Activated T-cell treated with anti-CD3 and anti-CD28 coated beads, Interleukin-2, amount 50 U/mL, for 4 hours (primary cell): ENCODE measurements at regions not wholly inside any gene's neighbourhood (a gene's known extent, or its start where the extent isn't known, plus 50 kb on each side); places are given as distances from the start of the nearest gene placed in this dataset.

Experiments used
- ATAC-seq, 2 donors: fragments of 200-7000 bp; cut with Tn5 transposase; one replicate each; pipeline ENCODE4 v1.10.0; 2021
- DNase-seq: peaks from one replicate; pipeline ENCODE4 v3.0.0-alpha.2; 2020
- H3K27me3 Mint-ChIP-seq: one replicate; pipeline ENCODE4 v1.8.0; 2021; ENCODE audit warnings: low read depth, mixed read lengths
- H3K36me3 Mint-ChIP-seq: one replicate; pipeline ENCODE4 v1.8.0; 2022; ENCODE audit warnings: mixed read lengths; ENCODE audit not compliant: insufficient read depth
- H3K4me1 Mint-ChIP-seq: one replicate; pipeline ENCODE4 v1.8.0; 2021; ENCODE audit warnings: low read depth, mixed read lengths
- H3K4me3 Mint-ChIP-seq: one replicate; pipeline ENCODE4 v1.8.0; 2021; ENCODE audit warnings: mild to moderate bottlenecking, moderate library complexity, mixed read lengths
- H3K9me3 Mint-ChIP-seq: one replicate; pipeline ENCODE4 v1.8.0; 2021; ENCODE audit warnings: mixed read lengths

DNA sequence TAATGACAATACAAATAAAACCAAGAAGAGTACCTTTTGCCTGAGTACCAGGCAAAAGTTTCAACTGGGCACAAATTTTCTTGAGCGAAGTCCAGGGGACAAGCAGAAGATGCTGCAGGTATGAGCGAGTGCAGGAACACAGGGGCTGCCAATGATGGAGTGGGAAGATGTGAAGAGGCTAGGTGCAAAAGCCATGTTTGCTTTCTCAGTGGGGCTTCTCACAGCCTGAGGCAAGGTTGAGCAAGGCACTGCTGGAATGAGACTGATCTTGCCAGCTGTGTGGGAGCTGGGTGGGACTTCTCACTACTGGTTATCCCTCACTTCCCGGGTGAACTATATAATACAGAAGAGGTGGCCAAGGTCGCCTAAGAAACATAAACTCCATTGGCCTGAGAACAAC, 1200.7 kb downstream of the SLITRK1 start:
- no peak for DNase-seq
- Mint-ChIP-seq H3K9me3 (no peaks in the 10 kb centered on the region), H3K36me3 (no peaks in the 10 kb centered on the region)

DNA sequence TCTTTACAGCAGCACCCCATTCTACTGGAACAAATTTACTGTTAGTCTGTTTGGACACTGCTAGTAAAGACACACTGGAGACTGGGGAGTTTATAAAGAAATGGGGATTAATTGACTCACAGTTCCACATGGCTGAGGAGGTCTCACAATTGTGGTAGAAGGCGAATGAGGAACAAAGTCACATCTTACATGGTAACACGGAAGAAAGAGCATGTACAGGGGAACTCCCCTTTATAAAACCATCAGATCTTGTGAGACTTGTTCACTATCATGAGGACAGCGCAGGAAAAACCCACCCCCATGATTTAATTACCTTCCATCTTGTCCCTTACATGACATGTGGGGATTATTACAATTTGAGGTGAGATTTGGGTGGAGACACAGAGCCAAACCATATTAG, 1204.2 kb downstream of the SLITRK1 start:
- ATAC-seq (no peak), DNase-seq (no peak)
- Mint-ChIP-seq H3K4me3 (no peak overlapping the region), H3K9me3 (no peaks in the 10 kb centered on the region), H3K27me3 (no peaks in the 10 kb centered on the region), H3K4me1 (no peaks in the 10 kb centered on the region), H3K36me3 (no peaks in the 10 kb centered on the region)

More for the DNA sequence above, 1200.7 kb downstream of the SLITRK1 start:
- H3K4me3 Mint-ChIP-seq: no peak overlapping the region
- no peak for ATAC-seq
- no peaks in the 10 kb centered on the region for H3K4me1 Mint-ChIP-seq
- no peaks in the 10 kb centered on the region for H3K27me3 Mint-ChIP-seq

- ATAC-seq (no peak), DNase-seq (no peak)
- Mint-ChIP-seq H3K4me3 (no peak overlapping the region), H3K27me3 (no peaks in the 10 kb centered on the region), H3K4me1 (no peaks in the 10 kb centered on the region), H3K9me3 (no peaks in the 10 kb centered on the region), H3K36me3 (no peaks in the 10 kb centered on the region)
Measured at GRCh38 chr13:82675024-82675423, 1207.2 kb downstream of the SLITRK1 start.

DNA sequence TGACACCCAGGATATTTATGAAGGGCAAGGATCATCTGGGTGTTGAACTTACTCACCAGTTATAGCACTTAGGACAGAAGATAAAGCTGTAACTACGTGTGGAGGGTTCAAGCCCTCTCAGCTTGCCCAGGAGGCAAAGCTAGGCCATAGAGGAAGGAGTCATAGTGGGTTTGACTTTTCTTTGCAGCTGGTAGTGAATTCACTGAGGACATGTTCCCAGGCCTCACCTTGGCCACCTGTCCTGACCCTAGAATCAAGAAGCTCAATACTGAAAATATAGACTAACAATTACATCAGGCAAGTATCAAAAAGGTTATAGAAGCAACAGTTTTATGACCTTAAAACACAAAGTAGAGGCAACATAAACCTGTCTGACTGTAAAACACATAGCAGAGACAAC, 1207.7 kb downstream of the SLITRK1 start:
- ATAC-seq (no peak), DNase-seq (no peak)
- Mint-ChIP-seq H3K4me1 (no peaks in the 10 kb centered on the region), H3K27me3 (no peaks in the 10 kb centered on the region), H3K4me3 (no peak overlapping the region), H3K36me3 (no peaks in the 10 kb centered on the region), H3K9me3 (no peaks in the 10 kb centered on the region)

DNA sequence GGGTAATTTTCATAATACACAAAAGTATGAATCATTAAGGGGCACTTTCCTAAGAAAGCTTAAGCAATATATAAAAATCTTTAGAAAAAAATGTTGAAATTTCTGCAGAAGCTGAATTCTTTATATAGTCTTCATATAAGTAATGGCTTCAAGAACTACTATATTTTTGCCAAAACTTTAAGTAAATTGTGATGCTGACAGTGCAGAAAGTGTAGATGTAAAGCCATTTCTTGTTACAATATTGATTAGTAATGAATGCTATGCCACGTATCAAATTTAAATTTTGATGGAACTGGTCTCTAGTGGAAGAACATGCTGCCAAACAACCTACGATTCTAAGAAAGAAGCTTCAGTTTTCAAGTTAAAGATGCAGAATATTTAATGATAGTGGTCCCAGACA, 1210.0 kb downstream of the SLITRK1 start:
- no peak for DNase-seq
- Mint-ChIP-seq H3K36me3 (no peaks in the 10 kb centered on the region), H3K9me3 (peaks cover 6% of the 10 kb centered on the region), H3K4me1 (no peaks in the 10 kb centered on the region), H3K4me3 (no peak overlapping the region), H3K27me3 (no peaks in the 10 kb centered on the region)
- no peak for ATAC-seq

- Mint-ChIP-seq H3K9me3 (peaks cover 6% of the 10 kb centered on the region), H3K27me3 (no peaks in the 10 kb centered on the region), H3K4me3 (no peak overlapping the region), H3K36me3 (no peaks in the 10 kb centered on the region), H3K4me1 (no peaks in the 10 kb centered on the region)
- DNase-seq: no peak
- ATAC-seq: no peak
Measured at GRCh38 chr13:82664183-82664582, 1218.1 kb downstream of the SLITRK1 start.

- ATAC-seq: no peak
- peaks cover under 1% of the 10 kb centered on the region for H3K9me3 Mint-ChIP-seq
- H3K27me3 Mint-ChIP-seq: no peaks in the 10 kb centered on the region
- DNase-seq: no peak
- no peaks in the 10 kb centered on the region for H3K4me1 Mint-ChIP-seq
- H3K4me3 Mint-ChIP-seq: no peak overlapping the region
- no peaks in the 10 kb centered on the region for H3K36me3 Mint-ChIP-seq
Measured at GRCh38 chr13:82661126-82661525, 1221.1 kb downstream of the SLITRK1 start.

DNA sequence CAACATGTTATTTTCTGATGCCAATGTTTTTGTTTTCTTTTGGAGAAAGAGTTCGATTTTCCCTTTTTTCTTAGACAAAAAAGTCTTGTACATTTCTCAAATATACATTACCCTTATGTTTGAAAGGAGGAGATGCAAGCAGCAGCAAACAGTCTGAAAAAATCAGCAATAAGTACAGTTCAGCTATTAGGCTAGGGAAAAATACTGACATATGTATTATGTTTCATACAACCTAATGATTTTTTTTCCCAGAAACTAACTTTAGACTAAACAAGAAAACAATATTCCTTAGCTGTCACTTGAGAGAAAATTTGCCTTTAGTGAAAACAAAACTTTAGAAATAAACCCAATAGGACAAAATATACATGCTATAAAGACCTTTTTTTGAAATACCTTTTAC, 1223.5 kb downstream of the SLITRK1 start:
- no peaks in the 10 kb centered on the region for H3K36me3 Mint-ChIP-seq
- H3K4me3 Mint-ChIP-seq: no peak overlapping the region
- no peak for DNase-seq
- peaks cover 3% of the 10 kb centered on the region for H3K9me3 Mint-ChIP-seq
- no peaks in the 10 kb centered on the region for H3K4me1 Mint-ChIP-seq
- H3K27me3 Mint-ChIP-seq: no peaks in the 10 kb centered on the region
- no peak for ATAC-seq

- ATAC-seq (no peak), DNase-seq (no peak)
- no peaks in the 10 kb centered on the region for H3K27me3 Mint-ChIP-seq
- H3K36me3 Mint-ChIP-seq: no peaks in the 10 kb centered on the region
- H3K4me3 Mint-ChIP-seq: no peak overlapping the region
- no peaks in the 10 kb centered on the region for H3K4me1 Mint-ChIP-seq
- H3K9me3 Mint-ChIP-seq: peaks cover 3% of the 10 kb centered on the region
Measured at GRCh38 chr13:82657471-82657870, 1224.8 kb downstream of the SLITRK1 start.

GRCh38 chr13:82654861-82655855, 1227.1 kb downstream of the SLITRK1 start:
- no peak overlapping the region for H3K4me3 Mint-ChIP-seq

GRCh38 chr13:82654143-82654542, 1228.1 kb downstream of the SLITRK1 start:
- H3K4me3 Mint-ChIP-seq: no peak overlapping the region
- H3K27me3 Mint-ChIP-seq: no peaks in the 10 kb centered on the region
- no peaks in the 10 kb centered on the region for H3K4me1 Mint-ChIP-seq
- ATAC-seq: no peak
- H3K36me3 Mint-ChIP-seq: no peaks in the 10 kb centered on the region
- no peak for DNase-seq
- peaks cover 3% of the 10 kb centered on the region for H3K9me3 Mint-ChIP-seq

More at GRCh38 chr13:82654861-82655855, 1227.1 kb downstream of the SLITRK1 start:
- Mint-ChIP-seq H3K27me3 (no peaks in the 10 kb centered on the region), H3K4me1 (no peaks in the 10 kb centered on the region), H3K9me3 (peaks cover 3% of the 10 kb centered on the region), H3K36me3 (no peaks in the 10 kb centered on the region)
- ATAC-seq (no peak), DNase-seq (no peak)

DNA sequence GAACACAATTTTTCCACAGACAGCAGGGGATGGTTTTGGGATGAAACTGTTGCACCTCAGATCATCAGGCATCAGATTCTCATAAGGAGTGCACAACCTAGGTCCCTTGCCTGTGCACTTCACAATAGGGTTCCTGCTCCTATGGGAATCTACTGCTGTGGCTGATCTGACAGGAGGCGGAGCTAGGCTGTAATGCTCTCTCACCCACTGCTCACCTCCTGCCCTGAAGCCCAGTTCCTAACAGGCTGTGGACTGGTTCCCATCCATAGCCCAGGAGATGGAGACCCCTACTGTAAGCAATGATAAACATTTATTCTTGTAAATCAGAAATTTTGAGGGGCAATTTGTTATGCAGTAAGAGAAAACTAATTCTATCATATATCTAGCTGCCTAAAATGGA, 1234.7 kb downstream of the SLITRK1 start:
- ATAC-seq (no peak), DNase-seq (no peak)
- peaks cover under 1% of the 10 kb centered on the region for H3K9me3 Mint-ChIP-seq
- H3K27me3 Mint-ChIP-seq: no peaks in the 10 kb centered on the region
- H3K4me1 Mint-ChIP-seq: no peaks in the 10 kb centered on the region
- H3K36me3 Mint-ChIP-seq: no peaks in the 10 kb centered on the region
- no peak overlapping the region for H3K4me3 Mint-ChIP-seq

DNA sequence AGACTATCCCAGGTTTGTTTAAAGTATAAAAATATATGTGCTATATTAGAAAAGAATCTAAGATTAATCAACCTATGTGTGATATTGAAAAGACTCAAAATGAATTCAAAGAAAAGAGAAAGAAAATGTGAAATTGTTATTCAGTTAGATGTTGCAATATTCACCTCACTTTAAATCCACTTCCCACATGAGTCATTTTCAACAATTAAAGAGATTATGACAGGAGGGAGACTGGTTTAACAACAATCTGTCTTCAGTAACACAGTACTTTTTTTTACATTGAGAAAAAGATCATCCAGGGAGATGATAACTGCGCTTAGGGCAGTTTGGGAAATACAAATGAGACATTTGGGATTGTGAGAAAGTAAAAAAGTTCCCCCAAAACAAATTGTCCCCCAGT, 1246.2 kb downstream of the SLITRK1 start:
- no peaks in the 10 kb centered on the region for H3K4me1 Mint-ChIP-seq

DNA sequence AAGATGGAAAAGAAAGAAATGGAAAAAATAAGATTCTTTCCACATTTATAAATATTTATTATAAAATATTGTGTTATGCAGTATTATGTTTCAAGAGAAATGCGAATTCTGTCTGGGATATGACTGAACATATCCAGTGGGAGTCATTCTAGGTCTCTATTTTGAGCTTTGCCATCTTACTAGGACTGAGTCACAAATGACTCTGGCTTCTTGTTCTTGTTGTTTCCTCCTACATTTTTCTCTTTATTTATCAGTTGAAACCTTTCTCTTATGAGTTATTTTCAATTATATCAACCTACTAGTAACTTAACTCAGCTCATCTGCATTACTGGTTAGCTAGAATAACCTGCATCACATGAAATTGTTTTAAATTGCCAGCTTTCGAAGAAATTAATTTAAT, 1247.3 kb downstream of the SLITRK1 start:
- H3K27me3 Mint-ChIP-seq: no peaks in the 10 kb centered on the region
- H3K36me3 Mint-ChIP-seq: no peaks in the 10 kb centered on the region
- DNase-seq: no peak
- no peak overlapping the region for H3K4me3 Mint-ChIP-seq
- peaks cover 4% of the 10 kb centered on the region for H3K9me3 Mint-ChIP-seq
- H3K4me1 Mint-ChIP-seq: no peaks in the 10 kb centered on the region
- ATAC-seq: no peak

More for the DNA sequence above, 1246.2 kb downstream of the SLITRK1 start:
- no peaks in the 10 kb centered on the region for H3K36me3 Mint-ChIP-seq
- H3K4me3 Mint-ChIP-seq: no peak overlapping the region
- H3K9me3 Mint-ChIP-seq: peaks cover 4% of the 10 kb centered on the region
- ATAC-seq (no peak), DNase-seq (no peak)
- H3K27me3 Mint-ChIP-seq: no peaks in the 10 kb centered on the region

DNA sequence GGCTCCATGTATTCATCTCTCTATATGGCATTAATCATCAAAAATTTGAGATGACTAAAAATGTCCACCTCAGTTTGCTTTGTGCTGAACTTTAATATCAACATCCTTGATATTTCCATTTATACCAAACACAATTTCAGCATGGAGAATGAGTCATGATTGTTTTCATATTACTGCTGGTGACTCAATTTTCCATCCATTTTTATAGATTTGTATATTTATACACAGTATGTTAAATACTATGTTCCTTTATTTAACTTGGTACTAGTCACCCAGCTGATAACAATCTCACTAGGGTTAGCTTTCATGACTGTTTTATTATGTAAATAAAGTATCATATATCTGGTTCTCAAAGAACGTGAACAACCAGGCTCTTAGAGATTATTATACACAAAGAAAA, 1255.1 kb downstream of the SLITRK1 start:
- H3K27me3 Mint-ChIP-seq: no peaks in the 10 kb centered on the region

More for the DNA sequence above, 1255.1 kb downstream of the SLITRK1 start:
- DNase-seq: no peak
- no peak for ATAC-seq
- Mint-ChIP-seq H3K4me1 (no peaks in the 10 kb centered on the region), H3K9me3 (no peaks in the 10 kb centered on the region), H3K4me3 (no peak overlapping the region), H3K36me3 (no peaks in the 10 kb centered on the region)
